Esophagus squamous epithelium (tissue), 5 donors: ENCODE measurements at regions not wholly inside any gene's neighbourhood (a gene's known extent, or its start where the extent isn't known, plus 50 kb on each side); places are given as distances from the start of the nearest gene placed in this dataset.

Source experiments
- DNase-seq: peaks from one replicate; lab custom pipeline; 2025; lab: John Stamatoyannopoulos, UW
- H3K27ac ChIP-seq, 4 donors: fragments of 200-600 bp; sonication (generic); one replicate each; pipeline ENCODE4 v1.5.1; 2016 to 2019; ENCODE audit warnings: mild to moderate bottlenecking in 1 of 4
- H3K27me3 ChIP-seq, 4 donors: fragments of 200-600 bp; sonication (generic); 1 replicate in 3 of 4; 2 replicates in 1 of 4; pipeline versions ENCODE4 v1.5.1 to v1.6.0; 2017 to 2021; ENCODE audit warnings: antibody characterized with exemption in 1 of 4
- H3K36me3 ChIP-seq, 3 donors: fragments of 200-600 bp; sonication (generic); one replicate each; pipeline ENCODE4 v1.5.1; 2016 to 2019
- H3K4me1 ChIP-seq, 3 donors: fragments of 200-600 bp; sonication (generic); one replicate each; pipeline ENCODE4 v1.5.1; 2017 to 2019
- H3K4me3 ChIP-seq, 4 donors: fragments of 200-600 bp; sonication (generic); 1 replicate in 3 of 4; 2 replicates in 1 of 4; pipeline ENCODE4 v1.5.1; 2016 to 2019; ENCODE audit warnings: mild to moderate bottlenecking in 2 of 4, moderate library complexity in 1 of 4
- H3K9me3 ChIP-seq, 3 donors: fragments of 200-600 bp; sonication (generic); one replicate each; pipeline ENCODE4 v1.5.1; 2016 to 2019
- CTCF ChIP-seq, 6 experiments: fragments of 450-650 bp in 4 of 6; fragments of 200-600 bp in 2 of 6; sonication (generic) in 2 of 6; IDR thresholded peaks; one replicate each; pipeline ENCODE4 v1.5.1; 2016 to 2019; ENCODE audit warnings: antibody characterized with exemption in 6 of 6, mild to moderate bottlenecking in 4 of 6, moderate library complexity in 4 of 6
- POLR2A ChIP-seq, 4 donors: fragments of 450-650 bp; IDR thresholded peaks; one replicate each; pipeline ENCODE4 v1.6.1; 2017; ENCODE audit warnings: antibody characterized with exemption in 4 of 4, mild to moderate bottlenecking in 4 of 4, moderate library complexity in 3 of 4
- WGBS, 2 donors: methylation state at CpG; one replicate each; pipeline ENCODE4 v1.1.5; 2018; 5-methylcytosine and 5-hydroxymethylcytosine counted together
- intact Hi-C: fragments of 100-400 bp; cut with DNase I; formaldehyde crosslinking; loops from one replicate; pipeline ENCODE4 v1.15.0; 2022
- donor health status: DM: yes; HTN: yes; CAD: no.

GRCh38 chr4:120528428-120528827, 394.1 kb downstream of the PRDM5 start:
- intact Hi-C loops: no loop called here

GRCh38 chr4:120526033-120526432, 396.5 kb downstream of the PRDM5 start:
- Histone ChIP-seq H3K4me1 (no peaks in the 10 kb centered on the region), H3K9me3 (no peaks in the 10 kb centered on the region), H3K27me3 (no peaks in the 10 kb centered on the region), H3K4me3 (no peak overlapping the region), H3K27ac (no peak overlapping the region), H3K36me3 (no peaks in the 10 kb centered on the region)
- TF ChIP-seq CTCF (IDR thresholded peaks at IDR 0.05): no peak
- TF ChIP-seq POLR2A (IDR thresholded peaks at IDR 0.05): no peak
- DNase-seq: no peak
- intact Hi-C loops: no loop called here

More at GRCh38 chr4:120528428-120528827, 394.1 kb downstream of the PRDM5 start:
- Histone ChIP-seq H3K9me3 (no peaks in the 10 kb centered on the region), H3K27ac (no peak overlapping the region), H3K36me3 (no peaks in the 10 kb centered on the region), H3K4me3 (no peak overlapping the region), H3K27me3 (no peaks in the 10 kb centered on the region), H3K4me1 (no peaks in the 10 kb centered on the region)
- no peak for TF ChIP-seq POLR2A (IDR thresholded peaks at IDR 0.05)
- TF ChIP-seq CTCF (IDR thresholded peaks at IDR 0.05): no peak
- DNase-seq: no peak

GRCh38 chr4:120525106-120525505, 397.4 kb downstream of the PRDM5 start:
- no peaks in the 10 kb centered on the region for H3K9me3 ChIP-seq
- 84 to 86% methylated on average over 4 of the region's 4 CpGs for WGBS, 2 donors
- no peaks in the 10 kb centered on the region for H3K36me3 ChIP-seq
- intact Hi-C loops: no loop called here
- H3K27ac ChIP-seq: no peak overlapping the region
- no peaks in the 10 kb centered on the region for H3K27me3 ChIP-seq
- no peak overlapping the region for H3K4me3 ChIP-seq
- no peaks in the 10 kb centered on the region for H3K4me1 ChIP-seq
- DNase-seq: no peak
- TF ChIP-seq CTCF (IDR thresholded peaks at IDR 0.05): no peak
- TF ChIP-seq POLR2A (IDR thresholded peaks at IDR 0.05): no peak

GRCh38 chr4:120524237-120524636, 398.3 kb downstream of the PRDM5 start:
- no peak for DNase-seq
- no peaks in the 10 kb centered on the region for H3K4me1 ChIP-seq
- no peaks in the 10 kb centered on the region for H3K36me3 ChIP-seq
- WGBS, 2 donors: 63 to 81% methylated on average over 2 of the region's 2 CpGs
- no peaks in the 10 kb centered on the region for H3K27me3 ChIP-seq
- TF ChIP-seq POLR2A (IDR thresholded peaks at IDR 0.05) (no peak), CTCF (IDR thresholded peaks at IDR 0.05) (no peak)
- no peak overlapping the region for H3K4me3 ChIP-seq
- no peak overlapping the region for H3K27ac ChIP-seq
- intact Hi-C loops: no loop called here
- H3K9me3 ChIP-seq: no peaks in the 10 kb centered on the region

GRCh38 chr4:120520761-120521160, 401.8 kb downstream of the PRDM5 start:
- TF ChIP-seq POLR2A (IDR thresholded peaks at IDR 0.05) (no peak), CTCF (IDR thresholded peaks at IDR 0.05) (no peak)
- Histone ChIP-seq H3K4me1 (no peaks in the 10 kb centered on the region), H3K36me3 (no peaks in the 10 kb centered on the region), H3K9me3 (no peaks in the 10 kb centered on the region), H3K4me3 (no peak overlapping the region), H3K27me3 (no peaks in the 10 kb centered on the region), H3K27ac (no peak overlapping the region)
- intact Hi-C loops: no loop called here
- 54 to 74% methylated on average over 2 of the region's 2 CpGs for WGBS, 2 donors
- DNase-seq: no peak
